ENCODE measurements at regions not wholly inside any gene's neighbourhood (a gene's known extent, or its start where the extent isn't known, plus 50 kb on each side); places are given as distances from the start of the nearest gene placed in this dataset.

GRCh38 chr5:57405984-57406383 is 76.6 kb downstream of the ACTBL2 start:
- no peak for TF ChIP-seq MAX (IDR thresholded peaks at IDR 0.05; ENCODE audit: low read depth, low read length)
- TF ChIP-seq POLR2A (IDR thresholded peaks at IDR 0.05; ENCODE audit: extremely low read depth, insufficient read length): no peak
- no peak for TF ChIP-seq CTCF (IDR thresholded peaks at IDR 0.05; ENCODE audit: low read depth, low read length)
- TF ChIP-seq MYC (IDR thresholded peaks at IDR 0.05; ENCODE audit: low read depth, low read length): no peak
- no peak overlapping the region for H3K4me3 ChIP-seq (ENCODE audit: low read depth, low read length)
- DNase-seq (ENCODE audit: low read depth): no peak

- TF ChIP-seq MAX (IDR thresholded peaks at IDR 0.05; ENCODE audit: low read depth, low read length): no peak
- TF ChIP-seq CTCF (IDR thresholded peaks at IDR 0.05; ENCODE audit: low read depth, low read length): no peak
- TF ChIP-seq POLR2A (IDR thresholded peaks at IDR 0.05; ENCODE audit: extremely low read depth, insufficient read length): no peak
- TF ChIP-seq MYC (IDR thresholded peaks at IDR 0.05; ENCODE audit: low read depth, low read length): no peak
Measured at GRCh38 chr5:57402761-57403160, 79.8 kb downstream of the ACTBL2 start.

GRCh38 chr5:57402348-57402747 is 80.3 kb downstream of the ACTBL2 start:
- no peak overlapping the region for H3K4me3 ChIP-seq (ENCODE audit: low read depth, low read length)
- TF ChIP-seq POLR2A (IDR thresholded peaks at IDR 0.05; ENCODE audit: extremely low read depth, insufficient read length): no peak
- TF ChIP-seq MAX (IDR thresholded peaks at IDR 0.05; ENCODE audit: low read depth, low read length): no peak
- no peak for TF ChIP-seq CTCF (IDR thresholded peaks at IDR 0.05; ENCODE audit: low read depth, low read length)
- TF ChIP-seq MYC (IDR thresholded peaks at IDR 0.05; ENCODE audit: low read depth, low read length): no peak
- no peak for DNase-seq (ENCODE audit: low read depth)

More at GRCh38 chr5:57402761-57403160, 79.8 kb downstream of the ACTBL2 start:
- H3K4me3 ChIP-seq (ENCODE audit: low read depth, low read length): no peak overlapping the region
- no peak for DNase-seq (ENCODE audit: low read depth)

- no peak for TF ChIP-seq POLR2A (IDR thresholded peaks at IDR 0.05; ENCODE audit: extremely low read depth, insufficient read length)
- TF ChIP-seq CTCF (IDR thresholded peaks at IDR 0.05; ENCODE audit: low read depth, low read length): no peak
- no peak for TF ChIP-seq MAX (IDR thresholded peaks at IDR 0.05; ENCODE audit: low read depth, low read length)
- no peak for TF ChIP-seq MYC (IDR thresholded peaks at IDR 0.05; ENCODE audit: low read depth, low read length)
- no peak overlapping the region for H3K4me3 ChIP-seq (ENCODE audit: low read depth, low read length)
- no peak for DNase-seq (ENCODE audit: low read depth)
Measured at GRCh38 chr5:57398413-57399093, 84.1 kb downstream of the ACTBL2 start.

- H3K4me3 ChIP-seq (ENCODE audit: low read depth, low read length): no peak overlapping the region
- no peak for DNase-seq (ENCODE audit: low read depth)
- TF ChIP-seq MAX (IDR thresholded peaks at IDR 0.05; ENCODE audit: low read depth, low read length) (no peak), CTCF (IDR thresholded peaks at IDR 0.05; ENCODE audit: low read depth, low read length) (no peak), MYC (IDR thresholded peaks at IDR 0.05; ENCODE audit: low read depth, low read length) (no peak), POLR2A (IDR thresholded peaks at IDR 0.05; ENCODE audit: extremely low read depth, insufficient read length) (no peak)
Measured at GRCh38 chr5:57396701-57397100, 85.9 kb downstream of the ACTBL2 start.

All from NB4 (cell line).